RWPE1 (cell line): ENCODE measurements at regions not wholly inside any gene's neighbourhood (a gene's known extent, or its start where the extent isn't known, plus 50 kb on each side); places are given as distances from the start of the nearest gene placed in this dataset.

Experiments used
- CTCF ChIA-PET: fragments of 350-600 bp; sonication (Branson Sonifier 250); formaldehyde crosslinking; extraction: SDS; loops from one replicate; lab custom pipeline; 2021; lab: Yijun Ruan, JAX
- POLR2A ChIA-PET: fragments of 400-600 bp; formaldehyde crosslinking; extraction: SDS; loops from one replicate; lab custom pipeline; 2020; ENCODE audit warnings: antibody characterized with exemption; ENCODE audit not compliant: low non-redundant PET; lab: Yijun Ruan, JAX
- DNase-seq: peaks from one replicate; pipeline ENCODE4 v3.0.0; 2012; ENCODE audit warnings: low spot score
- H3K27ac ChIP-seq: fragments of 450-650 bp; 2 replicates; pipeline ENCODE4 v1.5.1; 2017
- CTCF ChIP-seq: fragments of 450-650 bp; conservative IDR thresholded peaks from 2 replicates; pipeline ENCODE4 v1.5.1; 2017; ENCODE audit warnings: low read depth, mild to moderate bottlenecking

DNA sequence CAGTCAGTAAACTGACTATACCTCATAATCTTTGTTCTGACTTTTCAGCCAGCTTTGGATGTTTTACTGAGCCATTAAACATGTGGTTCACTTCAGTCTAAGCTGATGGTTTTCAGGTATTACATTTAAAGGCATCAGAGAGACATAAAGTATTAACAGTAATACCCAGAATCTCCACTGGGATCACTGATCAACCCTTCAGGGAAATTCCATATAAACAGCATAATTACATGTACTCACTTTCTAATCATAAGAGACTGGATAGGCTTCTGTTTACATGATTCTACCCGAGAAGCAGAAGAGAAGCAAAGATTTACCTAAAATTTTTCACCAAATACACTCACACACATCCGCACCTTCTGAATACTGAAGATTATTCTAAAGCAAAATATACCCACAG, 186.7 kb upstream of the FREM1 start:
- TF ChIP-seq CTCF: no peak
- no peak overlapping the region for H3K27ac ChIP-seq
- DNase-seq: no peak
- CTCF ChIA-PET: no interaction called here
- POLR2A ChIA-PET: no interaction called here

- DNase-seq: no peak
- ChIA-PET CTCF (interaction anchor here (0.6 kb wide), 1 partner anchor 70 kb away, joined by 3 read pairs; no protein-coding TSS in a partner anchor), POLR2A (no interaction called here)
- no peak for TF ChIP-seq CTCF
- H3K27ac ChIP-seq: no peak overlapping the region
Measured at GRCh38 chr9:15086778-15087324, 176.6 kb upstream of the FREM1 start.

DNA sequence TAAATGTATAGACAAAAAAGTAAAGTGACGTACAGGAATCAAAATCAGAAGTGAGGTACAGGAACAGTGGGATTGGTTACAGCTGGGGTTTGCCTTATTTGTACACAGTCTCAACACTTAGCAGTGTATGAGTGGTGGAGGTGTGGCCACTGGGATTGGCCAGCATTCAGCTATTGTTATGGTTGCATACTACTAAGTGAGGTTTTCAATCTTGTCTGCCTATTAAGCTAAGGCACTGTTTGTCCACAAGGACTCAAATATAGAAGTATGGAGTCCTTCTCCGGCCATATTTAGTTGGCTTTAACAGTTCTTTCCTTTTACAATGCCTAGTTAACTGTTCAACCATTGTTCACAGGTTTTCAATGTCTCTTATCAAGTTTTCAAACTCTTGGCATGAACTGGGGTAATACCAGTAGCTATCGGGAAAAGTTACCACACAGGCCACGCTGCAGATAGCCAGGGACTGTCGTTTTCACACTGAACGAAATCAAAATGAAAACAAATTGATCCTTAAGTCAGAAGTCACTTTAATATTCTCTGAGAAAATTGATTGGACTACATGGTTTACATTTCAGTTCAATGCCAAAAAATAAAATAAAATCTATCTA, 176.0 kb upstream of the FREM1 start:
- no peak overlapping the region for H3K27ac ChIP-seq
- TF ChIP-seq CTCF: no peak
- POLR2A ChIA-PET: no interaction called here
- CTCF ChIA-PET: interaction anchor here (0.6 kb wide), 1 partner anchor 69 kb away, joined by 3 read pairs; no protein-coding TSS in a partner anchor
- DNase-seq: no peak

DNA sequence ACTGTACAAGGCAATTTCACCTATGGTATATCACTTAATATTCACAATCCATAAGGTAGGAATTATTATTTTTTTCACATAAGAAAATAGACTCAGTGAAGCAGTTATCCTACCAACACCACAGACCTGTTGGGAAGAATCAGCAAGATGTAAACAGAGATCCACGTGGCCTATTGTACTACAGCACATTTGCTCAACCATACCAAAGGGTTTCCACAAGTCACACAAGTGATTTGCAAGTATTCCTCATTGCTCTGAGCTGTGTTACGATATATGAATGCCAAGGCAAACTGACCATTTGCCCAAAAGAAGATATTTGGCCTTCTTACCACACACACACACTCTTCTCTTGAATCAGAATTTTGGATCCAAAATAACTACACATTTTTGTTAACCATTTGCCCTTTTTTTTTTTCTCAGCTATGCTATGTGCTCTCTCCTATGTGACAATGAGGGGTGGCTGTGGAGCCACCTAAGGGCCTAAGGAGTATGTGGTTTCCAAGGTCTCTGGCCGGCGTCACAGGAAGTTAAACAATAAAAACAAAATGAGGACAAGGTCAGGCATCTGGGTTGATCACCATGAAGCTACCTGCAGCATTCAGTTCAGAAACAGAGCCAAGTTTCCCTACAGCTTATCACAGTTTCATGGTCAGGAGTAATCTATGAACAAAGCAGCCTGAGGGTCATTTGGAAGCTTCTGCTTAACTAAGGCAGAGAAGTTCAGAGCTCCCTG, 171.0 kb upstream of the FREM1 start:
- no peak overlapping the region for H3K27ac ChIP-seq
- ChIA-PET POLR2A (no interaction called here), CTCF (no interaction called here)
- no peak for TF ChIP-seq CTCF
- DNase-seq: no peak

GRCh38 chr9:15080401-15080800, 170.2 kb upstream of the FREM1 start:
- ChIA-PET CTCF (no interaction called here), POLR2A (no interaction called here)
- H3K27ac ChIP-seq: no peak overlapping the region
- no peak for DNase-seq
- no peak for TF ChIP-seq CTCF

DNA sequence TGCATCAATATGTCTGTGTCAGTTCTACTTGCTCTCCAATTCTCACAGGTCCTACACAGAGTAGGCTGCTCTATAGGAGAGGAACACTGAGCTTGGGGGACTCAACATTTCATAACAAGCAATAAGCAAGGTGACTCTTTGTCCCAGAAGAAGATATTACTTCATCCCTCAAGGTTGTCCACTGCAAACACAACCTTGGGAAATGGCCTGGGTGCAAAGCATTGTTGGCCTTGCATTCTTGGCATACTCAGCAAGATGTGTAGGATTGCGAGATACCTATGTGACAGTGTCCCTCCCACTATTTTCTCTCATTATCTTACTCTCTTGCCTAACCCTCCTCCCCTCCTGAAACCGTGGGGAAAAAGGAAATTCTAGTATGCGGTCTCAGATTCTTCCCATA, 169.8 kb upstream of the FREM1 start:
- H3K27ac ChIP-seq: no peak overlapping the region
- no peak for TF ChIP-seq CTCF
- CTCF ChIA-PET: no interaction called here
- POLR2A ChIA-PET: no interaction called here
- DNase-seq: no peak
